Liver (tissue), 3 donors: ENCODE measurements at regions not wholly inside any gene's neighbourhood (a gene's known extent, or its start where the extent isn't known, plus 50 kb on each side); places are given as distances from the start of the nearest gene placed in this dataset.

Experiments used
- CTCF ChIP-seq: fragments of 150-350 bp; IDR thresholded peaks from 2 replicates; pipeline ENCODE4 v1.5.1; 2017; ENCODE audit warnings: improper control_type of control experiment, low read depth, low read length; ENCODE audit not compliant: missing input control
- EGR1 ChIP-seq, 2 donors: IDR thresholded peaks; 2 replicates each; pipeline ENCODE4 v1.6.1; 2016 to 2018; ENCODE audit warnings: antibody characterized with exemption in 2 of 2, low read depth in 2 of 2
- FOXA2 ChIP-seq: IDR thresholded peaks from 2 replicates; pipeline ENCODE4 v1.6.1; 2016; ENCODE audit warnings: antibody characterized with exemption
- GABPA ChIP-seq, 2 donors: IDR thresholded peaks in 1 of 2; conservative IDR thresholded peaks in 1 of 2; 2 replicates each; pipeline ENCODE4 v1.6.1; 2016; ENCODE audit warnings: antibody characterized with exemption in 2 of 2, mild to moderate bottlenecking in 1 of 2, moderate library complexity in 1 of 2
- JUND ChIP-seq, 2 donors: IDR thresholded peaks; 2 replicates each; pipeline ENCODE4 v1.6.1; 2016; ENCODE audit warnings: antibody characterized with exemption in 2 of 2
- MAX ChIP-seq: IDR thresholded peaks from 2 replicates; pipeline ENCODE4 v1.6.1; 2016; ENCODE audit warnings: antibody characterized with exemption
- RAD21 ChIP-seq, 2 donors: IDR thresholded peaks; 2 replicates each; pipeline ENCODE4 v1.6.1; 2016; ENCODE audit warnings: antibody characterized with exemption in 2 of 2, mild to moderate bottlenecking in 2 of 2
- REST ChIP-seq: IDR thresholded peaks from 2 replicates; pipeline ENCODE4 v1.6.1; 2016; ENCODE audit warnings: antibody characterized with exemption, mild to moderate bottlenecking
- RXRA ChIP-seq, 2 donors: IDR thresholded peaks; 2 replicates each; pipeline ENCODE4 v1.6.1; 2017 to 2018; ENCODE audit warnings: antibody characterized with exemption in 2 of 2, mild to moderate bottlenecking in 1 of 2
- SP1 ChIP-seq: IDR thresholded peaks from 2 replicates; pipeline ENCODE4 v1.6.1; 2018; ENCODE audit warnings: antibody characterized with exemption, mild to moderate bottlenecking
- TAF1 ChIP-seq: conservative IDR thresholded peaks from 2 replicates; pipeline ENCODE4 v1.6.1; 2016; ENCODE audit warnings: antibody characterized with exemption, mild to moderate bottlenecking
- ZBTB33 ChIP-seq: IDR thresholded peaks from 2 replicates; pipeline ENCODE4 v1.6.1; 2016; ENCODE audit warnings: antibody characterized with exemption
- donor health status: healthy.
- donor health status: healthy.

- TF ChIP-seq ZBTB33 (no peak), RAD21 (IDR thresholded peaks at IDR 0.05) (no peak), CTCF (no peak), SP1 (no peak), FOXA2 (no peak), JUND (IDR thresholded peaks at IDR 0.05) (no peak), MAX (no peak), TAF1 (no peak), REST (no peak), EGR1 (IDR thresholded peaks at IDR 0.05; ENCODE audit: low read depth in 2 of 2) (no peak), RXRA (IDR thresholded peaks at IDR 0.05) (no peak), GABPA (IDR thresholded peaks at IDR 0.05 in 1 of 2, conservative IDR thresholded peaks at IDR 0.05 in 1 of 2) (no peak)
These were observed 92.7 kb downstream of the DYRK2 start for GRCh38 chr12:67741270-67741669.
